Retinal pigment epithelial cell (primary cell): ENCODE measurements at regions not wholly inside any gene's neighbourhood (a gene's known extent, or its start where the extent isn't known, plus 50 kb on each side); places are given as distances from the start of the nearest gene placed in this dataset.

Source experiments
- DNase-seq: peaks from one replicate; pipeline ENCODE4 v3.0.0-alpha.2; 2010; ENCODE audit warnings: low read depth
- H3K4me3 ChIP-seq: 2 replicates; pipeline ENCODE4 v1.5.1; 2011; ENCODE audit warnings: mild to moderate bottlenecking, low read length, control low read depth, moderate library complexity
- CTCF ChIP-seq: conservative IDR thresholded peaks from 2 replicates; pipeline ENCODE4 v1.5.1; 2011; ENCODE audit warnings: low read depth, low read length, control low read depth, inconsistent platforms

GRCh38 chr12:126084480-126084879, 1019.2 kb downstream of the AACS start:
- H3K4me3 ChIP-seq: no peak overlapping the region
- TF ChIP-seq CTCF: no peak
- DNase-seq: no peak

GRCh38 chr12:126086242-126086641, 1021.0 kb downstream of the AACS start:
- TF ChIP-seq CTCF: no peak
- no peak overlapping the region for H3K4me3 ChIP-seq
- no peak for DNase-seq

GRCh38 chr12:126087692-126088091, 1022.5 kb downstream of the AACS start:
- DNase-seq: no peak
- H3K4me3 ChIP-seq: no peak overlapping the region
- TF ChIP-seq CTCF: no peak

- no peak for TF ChIP-seq CTCF
- no peak for DNase-seq
Measured at GRCh38 chr12:126093908-126094307, 1028.7 kb downstream of the AACS start.

GRCh38 chr12:126095748-126096510, 1030.7 kb downstream of the AACS start:
- H3K4me3 ChIP-seq: no peak overlapping the region
- TF ChIP-seq CTCF: no peak
- DNase-seq: no peak

More at GRCh38 chr12:126093908-126094307, 1028.7 kb downstream of the AACS start:
- no peak overlapping the region for H3K4me3 ChIP-seq

- H3K4me3 ChIP-seq: no peak overlapping the region
- no peak for DNase-seq
- no peak for TF ChIP-seq CTCF
Measured at GRCh38 chr12:126106706-126107105, 1041.5 kb downstream of the AACS start.

GRCh38 chr12:126107659-126108058, 1042.4 kb downstream of the AACS start:
- DNase-seq: no peak
- no peak overlapping the region for H3K4me3 ChIP-seq
- TF ChIP-seq CTCF: no peak
